ENCODE measurements at regions not wholly inside any gene's neighbourhood (a gene's known extent, or its start where the extent isn't known, plus 50 kb on each side); places are given as distances from the start of the nearest gene placed in this dataset.

- TF ChIP-seq ZNF462 (CRISPR knock-in tag; IDR thresholded peaks at IDR 0.05) (no peak), ZNF331 (CRISPR knock-in tag; IDR thresholded peaks at IDR 0.05; ENCODE audit: low read depth) (no peak), POLR2AphosphoS5 (IDR thresholded peaks at IDR 0.05; ENCODE audit: low read depth) (no peak), ZNF114 (CRISPR knock-in tag; IDR thresholded peaks at IDR 0.05) (no peak), NANOG (IDR thresholded peaks at IDR 0.05; ENCODE audit: borderline replicate concordance) (no peak), CTCF (conservative IDR thresholded peaks at IDR 0.05; ENCODE audit: low read depth in 2 of 2) (no peak)
Measured at GRCh38 chr4:116531870-116532269, 553.5 kb downstream of the TRAM1L1 start (continued).

- H3K4me3 ChIP-seq = no peak overlapping the region
- DNase-seq (ENCODE audit: low spot score) (no peak), ATAC-seq (no peak)
- H3K27me3 ChIP-seq (ENCODE audit: insufficient read depth) = no peaks in the 10 kb centered on the region
- no peaks in the 10 kb centered on the region for H3K27me3 Mint-ChIP-seq (ENCODE audit: insufficient read depth, low read depth, poor library complexity)
- H2AFZ ChIP-seq = no peak overlapping the region
- no peaks in the 10 kb centered on the region for H3K36me3 Mint-ChIP-seq (ENCODE audit: low read depth)
- H4K20me1 ChIP-seq (replicated peaks; ENCODE audit: insufficient read depth) = no peaks in the 10 kb centered on the region
- no peaks in the 10 kb centered on the region for H3K79me2 ChIP-seq (replicated peaks; ENCODE audit: insufficient read depth)
- H3F3A ChIP-seq (replicated peaks; ENCODE audit: low read depth) = no peaks in the 10 kb centered on the region
- no peaks in the 10 kb centered on the region for H3K9me2 ChIP-seq (ENCODE audit: insufficient read depth)
- H3K4me1 Mint-ChIP-seq = peaks cover 12% of the 10 kb centered on the region
- H3K9me3 Mint-ChIP-seq = no peaks in the 10 kb centered on the region
- peaks cover 8% of the 10 kb centered on the region; the same call in 1 of the 2 replicates for H3K4me1 ChIP-seq (ENCODE audit: insufficient read depth)
- no peak overlapping the region for H3K4me2 ChIP-seq
- H3K4me3 Mint-ChIP-seq = no peak overlapping the region
- H3K27ac Mint-ChIP-seq = no peak overlapping the region
- no peaks in the 10 kb centered on the region for H3K36me3 ChIP-seq (ENCODE audit: insufficient read depth)
- no peak overlapping the region for H3K27ac ChIP-seq (ENCODE audit: low read depth)
- TF ChIP-seq REST (IDR thresholded peaks at IDR 0.05; ENCODE audit: unreplicated experiment) (no peak), STAT1 (IDR thresholded peaks at IDR 0.05; ENCODE audit: unreplicated experiment) (no peak)
Measured at GRCh38 chr4:116531026-116531425, 554.4 kb downstream of the TRAM1L1 start.

All from GM23338 (cell line).